ENCODE measurements at regions not wholly inside any gene's neighbourhood (a gene's known extent, or its start where the extent isn't known, plus 50 kb on each side); places are given as distances from the start of the nearest gene placed in this dataset.

GRCh38 chr4:60081839-60082238, 1118.3 kb upstream of the ADGRL3 start:
- Histone ChIP-seq H3F3A (ENCODE audit: insufficient read depth) (no peaks in the 10 kb centered on the region), H3K27ac (no peak overlapping the region), H3K4me2 (ENCODE audit: unreplicated experiment) (no peak overlapping the region), H3K4me3 (no peak overlapping the region), H3K9me3 (ENCODE audit: low read depth) (no peaks in the 10 kb centered on the region), H3K36me3 (ENCODE audit: low read depth) (no peaks in the 10 kb centered on the region), H3K9me2 (ENCODE audit: insufficient read depth) (no peaks in the 10 kb centered on the region), H3K4me1 (ENCODE audit: insufficient read depth) (no peaks in the 10 kb centered on the region), H2AFZ (no peak overlapping the region), H3K9ac (no peak overlapping the region), H3K79me2 (ENCODE audit: insufficient read depth) (no peaks in the 10 kb centered on the region), H4K20me1 (ENCODE audit: insufficient read depth) (no peaks in the 10 kb centered on the region), H3K27me3 (replicated peaks; ENCODE audit: insufficient read depth) (no peaks in the 10 kb centered on the region)
- WGBS, 2 experiments (ENCODE audit: low coverage in 1 of 2, low lambda C conversion rate in 2 of 2, missing lambda C conversion rate in 2 of 2), result 0 to 8% methylated on average over 2 of the region's 2 CpGs
- no peak for DNase-seq
- TF ChIP-seq EZH2 (IDR thresholded peaks at IDR 0.05; ENCODE audit: insufficient read depth, poor library complexity, severe bottlenecking), result no peak
- no peak for TF ChIP-seq EZH2phosphoT487 (IDR thresholded peaks at IDR 0.05; ENCODE audit: insufficient read depth, low read depth)
- in situ Hi-C loops (cut with MboI), result no loop called here

DNA sequence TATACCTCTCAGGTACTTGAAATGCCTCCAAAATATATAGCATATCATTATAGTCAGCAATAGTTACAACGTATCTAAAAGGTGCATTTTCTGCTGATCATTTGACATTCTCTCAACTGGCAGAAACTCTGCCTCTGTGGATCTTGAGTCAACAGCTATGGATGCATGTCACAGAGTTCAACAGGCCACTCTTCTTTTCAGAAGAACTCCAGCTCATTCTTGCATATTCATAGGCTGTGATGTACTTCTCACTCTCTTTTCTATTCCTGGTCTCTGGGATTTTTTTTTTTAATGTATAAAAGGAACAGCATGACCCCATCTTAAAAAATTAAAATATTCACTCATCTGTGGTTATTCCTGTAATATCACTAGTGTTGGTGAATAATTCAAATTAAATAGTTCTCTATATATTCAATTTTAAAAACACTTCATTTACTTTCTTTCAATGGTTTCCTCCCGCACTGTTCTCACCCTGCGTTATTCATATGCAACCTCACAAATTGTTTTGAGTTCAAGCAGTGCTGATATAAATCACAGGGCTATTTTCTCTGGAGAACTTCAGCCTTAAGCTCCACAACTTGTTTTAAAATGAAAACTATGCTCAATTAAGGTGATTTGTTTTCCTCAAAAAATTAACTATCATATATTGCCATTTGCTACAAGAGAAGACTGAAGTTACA, 1111.2 kb upstream of the ADGRL3 start:
- Histone ChIP-seq H3K79me2 (ENCODE audit: insufficient read depth) (no peaks in the 10 kb centered on the region), H3K4me3 (no peak overlapping the region), H4K20me1 (ENCODE audit: insufficient read depth) (no peaks in the 10 kb centered on the region), H3K9ac (no peak overlapping the region), H3K9me2 (ENCODE audit: insufficient read depth) (no peaks in the 10 kb centered on the region), H3K4me1 (ENCODE audit: insufficient read depth) (no peaks in the 10 kb centered on the region), H3K9me3 (ENCODE audit: low read depth) (no peaks in the 10 kb centered on the region), H2AFZ (no peak overlapping the region), H3F3A (ENCODE audit: insufficient read depth) (no peaks in the 10 kb centered on the region), H3K36me3 (ENCODE audit: low read depth) (no peaks in the 10 kb centered on the region), H3K4me2 (ENCODE audit: unreplicated experiment) (no peak overlapping the region), H3K27me3 (replicated peaks; ENCODE audit: insufficient read depth) (no peaks in the 10 kb centered on the region), H3K27ac (no peak overlapping the region)
- TF ChIP-seq EZH2 (IDR thresholded peaks at IDR 0.05; ENCODE audit: insufficient read depth, poor library complexity, severe bottlenecking) (no peak), EZH2phosphoT487 (IDR thresholded peaks at IDR 0.05; ENCODE audit: insufficient read depth, low read depth) (no peak)
- 34 to 45% methylated on average over 3 of the region's 3 CpGs for WGBS, 2 experiments (ENCODE audit: low coverage in 1 of 2, low lambda C conversion rate in 2 of 2, missing lambda C conversion rate in 2 of 2)
- DNase-seq, result no peak
- in situ Hi-C loops (cut with MboI), result no loop called here

- H3K36me3 ChIP-seq (ENCODE audit: low read depth), result no peaks in the 10 kb centered on the region
- in situ Hi-C loops (cut with MboI), result no loop called here
- no peak overlapping the region for H3K4me2 ChIP-seq (ENCODE audit: unreplicated experiment)
- H3K27me3 ChIP-seq (replicated peaks; ENCODE audit: insufficient read depth), result no peaks in the 10 kb centered on the region
- no peak for DNase-seq
- H3K9me3 ChIP-seq (ENCODE audit: low read depth), result no peaks in the 10 kb centered on the region
- no peak for TF ChIP-seq EZH2 (IDR thresholded peaks at IDR 0.05; ENCODE audit: insufficient read depth, poor library complexity, severe bottlenecking)
- no peak for TF ChIP-seq EZH2phosphoT487 (IDR thresholded peaks at IDR 0.05; ENCODE audit: insufficient read depth, low read depth)
- no peak overlapping the region for H3K4me3 ChIP-seq
- no peak overlapping the region for H3K9ac ChIP-seq
- H3K79me2 ChIP-seq (ENCODE audit: insufficient read depth), result no peaks in the 10 kb centered on the region
- H3F3A ChIP-seq (ENCODE audit: insufficient read depth), result no peaks in the 10 kb centered on the region
- H2AFZ ChIP-seq, result no peak overlapping the region
- no peaks in the 10 kb centered on the region for H4K20me1 ChIP-seq (ENCODE audit: insufficient read depth)
- no peak overlapping the region for H3K27ac ChIP-seq
- H3K4me1 ChIP-seq (ENCODE audit: insufficient read depth), result no peaks in the 10 kb centered on the region
- WGBS, 2 experiments (ENCODE audit: low coverage in 1 of 2, low lambda C conversion rate in 2 of 2, missing lambda C conversion rate in 2 of 2), result 12 to 16% methylated on average over 3 of the region's 3 CpGs
- no peaks in the 10 kb centered on the region for H3K9me2 ChIP-seq (ENCODE audit: insufficient read depth)
Measured at GRCh38 chr4:60089546-60090273, 1110.4 kb upstream of the ADGRL3 start.

DNA sequence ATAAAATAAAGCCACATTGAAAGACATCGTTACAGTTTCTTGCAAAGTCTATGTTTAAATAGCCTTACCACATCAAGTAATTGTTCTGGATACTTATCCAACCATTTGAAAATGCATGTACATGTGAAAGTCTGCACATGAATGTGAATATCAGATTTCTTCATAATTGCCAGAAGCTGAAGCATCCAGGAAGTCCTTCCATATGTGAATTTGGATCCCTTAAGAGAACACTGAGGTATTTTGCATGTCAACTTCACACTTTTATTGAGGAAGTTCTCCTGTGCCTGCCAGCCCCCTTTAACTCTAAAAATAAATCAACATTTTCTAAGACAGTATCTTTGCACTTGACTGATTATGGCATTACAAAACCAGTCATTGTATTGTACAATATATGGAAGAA, 1103.5 kb upstream of the ADGRL3 start:
- H3K9me3 ChIP-seq (ENCODE audit: low read depth), result no peaks in the 10 kb centered on the region
- no peak overlapping the region for H3K27ac ChIP-seq
- TF ChIP-seq EZH2phosphoT487 (IDR thresholded peaks at IDR 0.05; ENCODE audit: insufficient read depth, low read depth) (no peak), EZH2 (IDR thresholded peaks at IDR 0.05; ENCODE audit: insufficient read depth, poor library complexity, severe bottlenecking) (no peak)
- no peaks in the 10 kb centered on the region for H3K36me3 ChIP-seq (ENCODE audit: low read depth)
- H3K4me2 ChIP-seq (ENCODE audit: unreplicated experiment), result no peak overlapping the region
- no peaks in the 10 kb centered on the region for H3K4me1 ChIP-seq (ENCODE audit: insufficient read depth)
- in situ Hi-C loops (cut with MboI), result no loop called here
- no peaks in the 10 kb centered on the region for H4K20me1 ChIP-seq (ENCODE audit: insufficient read depth)
- H3K27me3 ChIP-seq (replicated peaks; ENCODE audit: insufficient read depth), result no peaks in the 10 kb centered on the region
- no peak for DNase-seq
- no peaks in the 10 kb centered on the region for H3F3A ChIP-seq (ENCODE audit: insufficient read depth)
- H3K79me2 ChIP-seq (ENCODE audit: insufficient read depth), result no peaks in the 10 kb centered on the region
- no peaks in the 10 kb centered on the region for H3K9me2 ChIP-seq (ENCODE audit: insufficient read depth)
- no peak overlapping the region for H3K4me3 ChIP-seq
- H2AFZ ChIP-seq, result no peak overlapping the region
- H3K9ac ChIP-seq, result no peak overlapping the region
- WGBS, 2 experiments (ENCODE audit: low coverage in 1 of 2, low lambda C conversion rate in 2 of 2, missing lambda C conversion rate in 2 of 2), result 3 to 4% methylated on average over 1 of the region's 1 CpG

Data from GM23248 (cell line).